ENCODE measurements at regions not wholly inside any gene's neighbourhood (a gene's known extent, or its start where the extent isn't known, plus 50 kb on each side); places are given as distances from the start of the nearest gene placed in this dataset.

DNA sequence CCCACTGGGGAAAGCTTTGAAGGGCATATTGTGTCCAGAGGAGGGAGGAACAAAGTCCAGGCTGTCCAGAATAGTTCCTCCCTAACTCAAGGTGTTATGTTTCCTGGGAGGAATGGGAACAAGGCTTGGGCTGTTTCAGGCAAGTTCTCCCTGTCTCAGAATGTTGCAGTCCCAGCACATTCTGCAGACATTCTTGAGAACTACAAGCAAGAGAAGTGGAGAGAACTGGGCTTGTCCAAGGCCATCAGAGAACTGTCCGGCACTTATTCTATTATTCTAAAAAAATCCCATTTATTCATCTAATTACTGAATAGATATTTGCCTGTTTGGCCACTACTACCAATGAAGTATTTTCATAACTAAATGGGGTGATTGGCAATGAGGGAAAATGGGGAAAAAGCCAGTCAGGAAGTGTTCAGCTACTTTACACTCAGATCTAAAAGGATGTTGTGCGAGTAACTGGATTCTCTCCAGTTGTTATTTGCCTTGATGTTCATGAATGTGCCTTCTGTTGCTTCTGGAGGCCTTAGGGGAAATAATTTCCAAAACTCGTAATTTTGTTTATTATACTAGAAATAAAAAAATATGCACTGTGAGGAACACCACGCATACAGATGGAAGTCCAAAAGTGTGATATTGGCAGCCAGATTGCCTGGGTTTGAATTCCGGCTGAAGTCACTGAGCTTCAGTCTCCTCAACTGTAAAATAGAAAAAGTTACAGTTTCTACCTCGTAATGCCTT lies 300.1 kb upstream of the RND3 start:
- TF ChIP-seq CTCF (tag by site-specific recombination; IDR thresholded peaks at IDR 0.05) (no peak), KLF16 (tag by site-specific recombination; IDR thresholded peaks at IDR 0.05) (no peak), ATF2 (tag by site-specific recombination; IDR thresholded peaks at IDR 0.05; ENCODE audit: low read depth) (no peak), REST (tag by site-specific recombination; IDR thresholded peaks at IDR 0.05) (no peak), ZNF596 (tag by site-specific recombination; IDR thresholded peaks at IDR 0.05) (no peak), ZNF174 (tag by site-specific recombination; IDR thresholded peaks at IDR 0.05) (no peak), ZNF114 (tag by site-specific recombination; IDR thresholded peaks at IDR 0.05) (no peak), MYNN (tag by site-specific recombination; IDR thresholded peaks at IDR 0.05; ENCODE audit: borderline replicate concordance) (no peak), ZXDB (tag by site-specific recombination; IDR thresholded peaks at IDR 0.05) (no peak), YY1 (tag by site-specific recombination; IDR thresholded peaks at IDR 0.05) (no peak), ZNF548 (tag by site-specific recombination; IDR thresholded peaks at IDR 0.05) (no peak), KLF9 (tag by site-specific recombination; IDR thresholded peaks at IDR 0.05; ENCODE audit: low read depth) (no peak), ZNF239 (tag by site-specific recombination; IDR thresholded peaks at IDR 0.05) (no peak)
- TF ChIP-seq, protein P1, sequence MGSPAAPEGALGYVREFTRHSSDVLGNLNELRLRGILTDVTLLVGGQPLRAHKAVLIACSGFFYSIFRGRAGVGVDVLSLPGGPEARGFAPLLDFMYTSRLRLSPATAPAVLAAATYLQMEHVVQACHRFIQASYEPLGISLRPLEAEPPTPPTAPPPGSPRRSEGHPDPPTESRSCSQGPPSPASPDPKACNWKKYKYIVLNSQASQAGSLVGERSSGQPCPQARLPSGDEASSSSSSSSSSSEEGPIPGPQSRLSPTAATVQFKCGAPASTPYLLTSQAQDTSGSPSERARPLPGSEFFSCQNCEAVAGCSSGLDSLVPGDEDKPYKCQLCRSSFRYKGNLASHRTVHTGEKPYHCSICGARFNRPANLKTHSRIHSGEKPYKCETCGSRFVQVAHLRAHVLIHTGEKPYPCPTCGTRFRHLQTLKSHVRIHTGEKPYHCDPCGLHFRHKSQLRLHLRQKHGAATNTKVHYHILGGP (tag by site-specific recombination; IDR thresholded peaks at IDR 0.05): no peak

All from HEK293 (cell line).